ENCODE measurements at regions not wholly inside any gene's neighbourhood (a gene's known extent, or its start where the extent isn't known, plus 50 kb on each side); places are given as distances from the start of the nearest gene placed in this dataset.

DNA sequence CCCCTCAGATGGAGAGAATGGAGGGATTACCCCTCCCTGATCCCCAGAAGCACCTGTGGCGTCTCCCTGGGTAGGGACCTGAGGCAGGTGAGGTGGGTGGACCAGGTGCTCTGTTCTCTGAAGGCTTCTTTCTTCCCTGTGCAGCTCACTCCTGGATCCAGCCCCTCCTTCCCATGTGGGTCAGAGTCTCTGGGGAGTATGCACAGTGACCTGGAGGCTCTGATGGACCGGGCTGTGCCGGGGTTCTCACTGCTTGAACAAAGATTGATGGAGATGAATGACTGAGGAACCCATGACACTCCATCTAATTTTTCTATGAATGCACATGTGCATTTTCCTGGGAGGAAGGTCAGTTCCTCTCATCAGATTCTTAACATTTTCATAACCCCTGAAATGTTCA lies 78.6 kb upstream of the SHANK2 start:
- no peak for TF ChIP-seq POLR2A (IDR thresholded peaks at IDR 0.05)
- TF ChIP-seq, protein P1, sequence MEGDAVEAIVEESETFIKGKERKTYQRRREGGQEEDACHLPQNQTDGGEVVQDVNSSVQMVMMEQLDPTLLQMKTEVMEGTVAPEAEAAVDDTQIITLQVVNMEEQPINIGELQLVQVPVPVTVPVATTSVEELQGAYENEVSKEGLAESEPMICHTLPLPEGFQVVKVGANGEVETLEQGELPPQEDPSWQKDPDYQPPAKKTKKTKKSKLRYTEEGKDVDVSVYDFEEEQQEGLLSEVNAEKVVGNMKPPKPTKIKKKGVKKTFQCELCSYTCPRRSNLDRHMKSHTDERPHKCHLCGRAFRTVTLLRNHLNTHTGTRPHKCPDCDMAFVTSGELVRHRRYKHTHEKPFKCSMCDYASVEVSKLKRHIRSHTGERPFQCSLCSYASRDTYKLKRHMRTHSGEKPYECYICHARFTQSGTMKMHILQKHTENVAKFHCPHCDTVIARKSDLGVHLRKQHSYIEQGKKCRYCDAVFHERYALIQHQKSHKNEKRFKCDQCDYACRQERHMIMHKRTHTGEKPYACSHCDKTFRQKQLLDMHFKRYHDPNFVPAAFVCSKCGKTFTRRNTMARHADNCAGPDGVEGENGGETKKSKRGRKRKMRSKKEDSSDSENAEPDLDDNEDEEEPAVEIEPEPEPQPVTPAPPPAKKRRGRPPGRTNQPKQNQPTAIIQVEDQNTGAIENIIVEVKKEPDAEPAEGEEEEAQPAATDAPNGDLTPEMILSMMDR (IDR thresholded peaks at IDR 0.05): no peak

All from suprapubic skin (tissue), 3 donors.